IMR-90 (cell line): ENCODE measurements at regions not wholly inside any gene's neighbourhood (a gene's known extent, or its start where the extent isn't known, plus 50 kb on each side); places are given as distances from the start of the nearest gene placed in this dataset.

Experiments used
- ATAC-seq: fragments of 200-7000 bp; cut with Tn5 transposase; 2 replicates; pipeline ENCODE4 v1.9.1; 2020; ENCODE audit warnings: low read depth, mild to moderate bottlenecking, moderate library complexity
- BruUV-seq: library from RNA; stranded (reverse); fragments of 400-500 nt; replicated peaks from 2 replicates; lab custom pipeline; 2021; lab: Mats Ljungman, UMichigan
- CTCF ChIA-PET: fragments of 300-600 bp; formaldehyde crosslinking; extraction: SDS; loops from one replicate; lab custom pipeline; 2021; ENCODE audit warnings: antibody characterized with exemption; lab: Yijun Ruan, JAX
- POLR2A ChIA-PET: fragments of 300-600 bp; sonication (Branson Sonifier 250); formaldehyde crosslinking; loops from one replicate; lab custom pipeline; 2022; ENCODE audit warnings: antibody characterized with exemption; ENCODE audit not compliant: unreplicated experiment; lab: Charles Lee
- DNase-seq: peaks from one replicate; pipeline ENCODE4 v3.0.0; 2013
- H2AFZ ChIP-seq: replicated peaks from 2 replicates; pipeline ENCODE3; 2013; ENCODE audit warnings: low read length, mild to moderate bottlenecking; ENCODE audit not compliant: poor library complexity
- H2AK5ac ChIP-seq: 2 replicates; pipeline ENCODE4 v1.6.1; 2013; ENCODE audit warnings: low read depth, low read length, inconsistent platforms
- H2AK9ac ChIP-seq: replicated peaks from 2 replicates; pipeline ENCODE3; 2013; ENCODE audit warnings: mild to moderate bottlenecking, low read depth, low read length, moderate library complexity; ENCODE audit not compliant: poor library complexity
- H2BK120ac ChIP-seq: 2 replicates; pipeline ENCODE4 v1.6.1; 2013; ENCODE audit warnings: low read depth, low read length, inconsistent platforms
- H2BK15ac ChIP-seq: 3 replicates; pipeline ENCODE4 v1.6.1; 2013; ENCODE audit warnings: low read depth, low read length, inconsistent platforms
- H2BK20ac ChIP-seq: 2 replicates; pipeline ENCODE4 v1.6.1; 2013; ENCODE audit warnings: low read depth, mild to moderate bottlenecking, inconsistent platforms, low read length, moderate library complexity
- H2BK5ac ChIP-seq: 2 replicates; pipeline ENCODE4 v1.6.1; 2013; ENCODE audit warnings: mild to moderate bottlenecking, low read depth, low read length, inconsistent platforms; ENCODE audit not compliant: poor library complexity, severe bottlenecking
- H3K14ac ChIP-seq: replicated peaks from 2 replicates; pipeline ENCODE4 v1.6.1; 2013; ENCODE audit warnings: low read depth, low read length, inconsistent platforms
- H3K18ac ChIP-seq: 2 replicates; pipeline ENCODE4 v1.6.1; 2013; ENCODE audit warnings: low read depth, low read length, control low read depth
- H3K23ac ChIP-seq: 2 replicates; pipeline ENCODE4 v1.6.1; 2013; ENCODE audit warnings: low read depth, low read length, inconsistent platforms
- H3K27ac ChIP-seq: 2 replicates; pipeline ENCODE4 v1.5.1; 2013; ENCODE audit warnings: mild to moderate bottlenecking, control low read depth, low read length; ENCODE audit not compliant: insufficient read depth
- H3K27me3 ChIP-seq: 2 replicates; pipeline ENCODE4 v1.6.1; 2013; ENCODE audit warnings: low read length; ENCODE audit not compliant: control insufficient read depth, insufficient read depth
- H3K36me3 ChIP-seq: 2 replicates; pipeline ENCODE4 v1.6.1; 2013; ENCODE audit warnings: low read length, mixed read lengths; ENCODE audit not compliant: control insufficient read depth, insufficient read depth
- H3K4ac ChIP-seq: 2 replicates; pipeline ENCODE4 v1.6.1; 2013; ENCODE audit warnings: low read depth, low read length, inconsistent platforms
- H3K4me1 ChIP-seq: 2 replicates; pipeline ENCODE4 v1.6.1; 2013; ENCODE audit warnings: low read length, mixed read lengths; ENCODE audit not compliant: control insufficient read depth, insufficient read depth
- H3K4me2 ChIP-seq: 2 replicates; pipeline ENCODE4 v1.6.1; 2013; ENCODE audit warnings: low read depth, mild to moderate bottlenecking, control low read depth, low read length, moderate library complexity
- H3K4me3 ChIP-seq: 2 replicates; pipeline ENCODE4 v1.5.1; 2013; ENCODE audit warnings: low read depth, mild to moderate bottlenecking, control low read depth, low read length, moderate library complexity; ENCODE audit not compliant: insufficient read depth
- H3K56ac ChIP-seq: 2 replicates; pipeline ENCODE4 v1.6.1; 2013; ENCODE audit warnings: low read length, inconsistent platforms; ENCODE audit not compliant: insufficient read depth; ENCODE audit errors: extremely low read depth
- H3K79me1 ChIP-seq, 2 experiments: 2 replicates each; pipeline ENCODE4 v1.6.1; 2013; ENCODE audit warnings: low read length in 2 of 2, inconsistent platforms in 1 of 2, low read depth in 1 of 2
- H3K9ac ChIP-seq: 2 replicates; pipeline ENCODE4 v1.6.1; 2013; ENCODE audit warnings: low read depth, low read length, control low read depth
- H3K9me1 ChIP-seq: 2 replicates; pipeline ENCODE4 v1.6.1; 2013; ENCODE audit warnings: low read length, inconsistent platforms; ENCODE audit not compliant: insufficient read depth
- H3K9me3 ChIP-seq: 2 replicates; pipeline ENCODE4 v1.6.1; 2013; ENCODE audit warnings: low read length; ENCODE audit not compliant: control insufficient read depth, insufficient read depth
- H4K20me1 ChIP-seq: 2 replicates; pipeline ENCODE4 v1.6.1; 2013; ENCODE audit warnings: low read length, inconsistent platforms; ENCODE audit not compliant: insufficient read depth
- H4K5ac ChIP-seq: 2 replicates; pipeline ENCODE4 v1.6.1; 2013; ENCODE audit warnings: mild to moderate bottlenecking, low read depth, low read length, control low read depth
- H4K8ac ChIP-seq, 2 experiments: 2 replicates each; pipeline ENCODE4 v1.6.1; 2013; ENCODE audit warnings: low read depth in 2 of 2, low read length in 2 of 2, control low read depth in 1 of 2, inconsistent platforms in 1 of 2
- H4K91ac ChIP-seq: 2 replicates; pipeline ENCODE4 v1.6.1; 2013; ENCODE audit warnings: low read depth, low read length, inconsistent platforms; ENCODE audit not compliant: insufficient read depth
- MAZ ChIP-seq: IDR thresholded peaks from 2 replicates; pipeline ENCODE4 v1.6.1; 2012; ENCODE audit warnings: low read depth, mild to moderate bottlenecking, low read length, improper control_type of control experiment, moderate library complexity, borderline replicate concordance
- dilution Hi-C: fragments of 300-500 bp; cut with HindIII; formaldehyde crosslinking; loops from one replicate; pipeline ENCODE4 v1.14.3; 2018; ENCODE audit warnings: low sequenced_read_pairs; ENCODE audit not compliant: unreplicated experiment
- in situ Hi-C: fragments of 300-500 bp; cut with MboI; formaldehyde crosslinking; loops from 3 replicates; pipeline ENCODE4 v1.14.3; 2019; ENCODE audit warnings: low sequenced_read_pairs, inconsistent platforms, mixed read lengths
- intact Hi-C: fragments of 100-400 bp; cut with micrococcal nuclease; formaldehyde crosslinking; loops from 2 replicates; pipeline ENCODE4 v1.10.0; 2022

GRCh38 chr2:34306745-34307144 is 707.6 kb upstream of the FAM98A start:
- DNase-seq, result no peak
- dilution Hi-C loops, result no loop called here
- Histone ChIP-seq H3K4ac (no peak overlapping the region), H3K27ac (no peak overlapping the region), H3K4me2 (no peak overlapping the region), H4K8ac (no peak overlapping the region), H2AK5ac (no peak overlapping the region), H3K4me3 (no peak overlapping the region), H3K14ac (no peak overlapping the region), H4K91ac (no peak overlapping the region), H3K9ac (no peak overlapping the region), H2AK9ac (no peak overlapping the region), H3K36me3 (no peaks in the 10 kb centered on the region), H3K79me1 (no peaks in the 10 kb centered on the region), H3K18ac (no peak overlapping the region), H3K4me1 (no peaks in the 10 kb centered on the region), H4K20me1 (no peaks in the 10 kb centered on the region), H2BK15ac (no peak overlapping the region), H3K56ac (no peak overlapping the region), H2BK120ac (no peak overlapping the region), H2BK5ac (no peak overlapping the region), H2BK20ac (no peak overlapping the region), H3K23ac (no peak overlapping the region), H4K5ac (no peak overlapping the region), H2AFZ (no peak overlapping the region), H3K9me3 (peaks cover 2% of the 10 kb centered on the region; the same call in 1 of the 2 replicates), H3K9me1 (no peaks in the 10 kb centered on the region), H3K27me3 (no peaks in the 10 kb centered on the region)
- in situ Hi-C loops, result no loop called here
- ChIA-PET CTCF (no interaction called here), POLR2A (no interaction called here)
- intact Hi-C loops, result no loop called here
- no peak for TF ChIP-seq MAZ
- BruUV-seq, result no TSS peak
- ATAC-seq, result no peak
